ENCODE measurements at regions not wholly inside any gene's neighbourhood (a gene's known extent, or its start where the extent isn't known, plus 50 kb on each side); places are given as distances from the start of the nearest gene placed in this dataset.
"Not testable (repeated sequence)": the region's sequence is repeated elsewhere in the genome, so short reads cannot be mapped to it uniquely, and the experiment has no call there.

DNA sequence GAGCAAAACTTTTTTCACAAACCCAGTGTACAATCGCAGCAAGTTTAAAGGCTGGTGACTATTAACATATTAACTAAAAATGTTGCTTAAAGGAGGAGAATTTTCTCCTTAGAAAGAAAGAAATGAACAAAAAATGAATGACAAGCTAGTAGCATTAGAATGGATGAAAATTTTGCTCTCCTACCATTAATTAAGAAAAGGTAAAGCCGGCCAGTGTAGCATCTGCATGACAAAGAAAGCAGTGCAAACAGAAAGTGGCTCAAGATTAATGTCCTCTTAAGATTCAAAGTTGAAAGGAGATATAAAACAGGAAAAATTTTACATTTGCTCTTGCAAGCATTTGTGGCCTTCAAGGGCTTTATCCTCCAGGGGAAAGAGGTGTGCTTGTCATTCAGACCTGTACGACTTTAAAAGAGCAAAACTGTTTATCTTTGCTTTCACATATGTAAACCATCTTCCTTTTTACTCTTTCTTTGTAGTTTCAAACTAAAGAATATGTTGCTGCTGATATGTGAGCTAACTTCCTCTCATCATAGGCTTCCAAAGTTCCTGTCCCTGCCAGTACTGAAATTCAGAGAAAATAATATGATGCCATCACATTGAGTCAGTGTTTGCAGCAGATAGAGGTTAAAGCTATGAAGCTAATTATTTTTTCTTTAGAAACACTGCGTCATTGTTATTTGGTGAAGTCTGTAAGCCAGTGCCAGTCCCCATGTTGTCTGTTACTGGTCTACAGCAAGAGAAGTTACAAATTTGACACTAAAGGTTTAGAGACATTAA, 439.1 kb upstream of the GRM7 start:
- Mint-ChIP-seq H3K9me3 (peaks cover 48% of the 10 kb centered on the region), H3K4me1 (ENCODE audit: low read depth) (no peaks in the 10 kb centered on the region), H3K36me3 (ENCODE audit: low read depth) (no peaks in the 10 kb centered on the region), H3K27me3 (no peaks in the 10 kb centered on the region), H3K4me3 (no peak overlapping the region), H3K27ac (no peak overlapping the region)
- intact Hi-C loops (cut with micrococcal nuclease) = no loop called here

DNA sequence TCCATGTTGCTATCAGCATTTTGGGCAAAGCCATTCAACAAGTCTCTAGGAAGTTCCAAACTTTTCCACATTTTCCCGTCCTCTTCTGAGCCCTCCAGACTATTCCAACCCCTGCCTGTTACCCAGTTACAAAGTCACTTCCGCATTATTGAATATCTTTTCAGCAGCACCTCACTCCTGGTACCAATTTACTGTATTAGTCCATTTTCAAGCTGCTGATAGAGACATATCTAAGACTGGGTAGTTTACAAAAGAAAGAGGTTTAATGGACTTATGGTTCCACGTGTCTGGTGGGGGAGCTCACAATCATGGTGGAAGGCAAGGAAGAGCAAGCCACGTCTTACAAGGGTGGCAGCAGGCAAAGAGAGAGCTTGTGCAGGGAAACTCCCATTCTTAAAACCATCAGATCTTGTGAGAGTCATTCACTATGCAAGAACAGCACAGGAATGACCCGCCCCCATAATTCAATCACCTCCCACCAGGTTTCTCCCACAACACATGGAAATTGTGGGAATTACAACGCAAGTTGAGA, 435.6 kb upstream of the GRM7 start:
- Mint-ChIP-seq H3K27me3 (no peaks in the 10 kb centered on the region), H3K4me1 (ENCODE audit: low read depth) (no peaks in the 10 kb centered on the region), H3K4me3 (no peak overlapping the region), H3K27ac (no peak overlapping the region), H3K36me3 (ENCODE audit: low read depth) (no peaks in the 10 kb centered on the region), H3K9me3 (peaks cover 62% of the 10 kb centered on the region)
- intact Hi-C loops (cut with micrococcal nuclease) = no loop called here

DNA sequence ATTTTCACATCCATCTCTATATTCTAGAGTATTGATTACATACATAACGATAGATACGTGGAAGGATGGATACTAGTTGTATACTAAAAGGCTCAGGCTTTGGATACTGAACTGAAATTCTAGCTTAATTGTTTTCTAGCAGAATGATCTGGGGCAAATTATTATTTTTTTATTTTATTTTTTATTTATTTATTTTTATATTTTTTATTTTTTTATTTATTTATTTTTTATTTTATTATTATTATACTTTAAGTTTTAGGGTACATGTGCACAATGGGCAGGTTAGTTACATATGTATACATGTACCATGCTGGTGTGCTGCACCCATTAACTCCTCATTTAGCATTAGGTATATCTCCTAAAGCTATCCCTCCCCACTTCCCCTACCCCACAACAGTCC, 432.6 kb upstream of the GRM7 start:
- H3K4me3 Mint-ChIP-seq; H3K27me3 Mint-ChIP-seq; H3K4me1 Mint-ChIP-seq (ENCODE audit: low read depth); H3K36me3 Mint-ChIP-seq (ENCODE audit: low read depth); intact Hi-C loops (cut with micrococcal nuclease); H3K27ac Mint-ChIP-seq: not testable (repeated sequence)
- peaks cover 71% of the 10 kb centered on the region for H3K9me3 Mint-ChIP-seq

GRCh38 chr3:6435951-6436350, 425.0 kb upstream of the GRM7 start:
- intact Hi-C loops (cut with micrococcal nuclease) = no loop called here
- Mint-ChIP-seq H3K9me3 (peaks cover 54% of the 10 kb centered on the region), H3K4me3 (no peak overlapping the region), H3K27me3 (no peaks in the 10 kb centered on the region), H3K36me3 (ENCODE audit: low read depth) (no peaks in the 10 kb centered on the region), H3K27ac (no peak overlapping the region), H3K4me1 (ENCODE audit: low read depth) (no peaks in the 10 kb centered on the region)

DNA sequence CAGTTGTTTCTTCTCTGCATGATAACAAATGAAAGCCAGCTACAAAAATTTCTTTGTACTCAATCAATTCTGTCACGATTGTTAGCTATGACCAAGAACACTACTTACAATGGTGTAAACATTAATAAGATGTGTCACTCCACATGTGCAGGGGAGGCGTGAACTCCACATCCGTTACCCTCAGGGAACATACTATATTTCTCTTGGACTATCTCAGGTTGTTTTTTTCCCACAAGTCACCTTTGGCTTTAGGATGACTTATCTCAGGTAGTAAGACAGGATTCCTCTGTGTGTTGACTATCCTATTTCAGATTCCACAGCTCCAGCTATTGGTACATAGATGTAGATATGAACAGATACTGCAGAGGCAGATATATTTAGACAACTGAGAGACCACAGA, 423.3 kb upstream of the GRM7 start:
- Mint-ChIP-seq H3K27ac (no peak overlapping the region), H3K36me3 (ENCODE audit: low read depth) (no peaks in the 10 kb centered on the region), H3K9me3 (peaks cover 45% of the 10 kb centered on the region), H3K4me3 (no peak overlapping the region), H3K4me1 (ENCODE audit: low read depth) (no peaks in the 10 kb centered on the region), H3K27me3 (no peaks in the 10 kb centered on the region)
- intact Hi-C loops (cut with micrococcal nuclease) = no loop called here

DNA sequence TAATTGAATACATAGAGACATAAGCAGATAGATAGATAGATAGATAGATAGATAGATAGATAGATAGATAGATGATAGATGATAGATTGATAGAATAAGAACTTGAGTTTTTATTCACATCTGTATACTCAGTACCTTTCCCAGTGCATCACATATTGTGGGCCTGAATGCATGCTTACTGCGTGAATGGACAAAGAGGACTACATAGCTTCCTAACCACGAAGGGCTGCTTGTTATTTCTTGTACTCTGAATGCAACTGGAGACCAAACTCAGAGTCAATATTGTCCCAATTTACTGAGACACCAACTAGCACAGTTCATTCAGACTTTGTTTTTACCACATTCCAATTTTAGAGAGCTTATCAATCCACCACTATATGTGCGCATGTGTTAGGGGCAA, 422.9 kb upstream of the GRM7 start:
- no peak overlapping the region for H3K27ac Mint-ChIP-seq
- H3K9me3 Mint-ChIP-seq = peaks cover 41% of the 10 kb centered on the region
- H3K27me3 Mint-ChIP-seq = no peaks in the 10 kb centered on the region
- intact Hi-C loops (cut with micrococcal nuclease) = no loop called here
- no peaks in the 10 kb centered on the region for H3K4me1 Mint-ChIP-seq (ENCODE audit: low read depth)
- H3K36me3 Mint-ChIP-seq (ENCODE audit: low read depth) = no peaks in the 10 kb centered on the region
- H3K4me3 Mint-ChIP-seq = no peak overlapping the region

DNA sequence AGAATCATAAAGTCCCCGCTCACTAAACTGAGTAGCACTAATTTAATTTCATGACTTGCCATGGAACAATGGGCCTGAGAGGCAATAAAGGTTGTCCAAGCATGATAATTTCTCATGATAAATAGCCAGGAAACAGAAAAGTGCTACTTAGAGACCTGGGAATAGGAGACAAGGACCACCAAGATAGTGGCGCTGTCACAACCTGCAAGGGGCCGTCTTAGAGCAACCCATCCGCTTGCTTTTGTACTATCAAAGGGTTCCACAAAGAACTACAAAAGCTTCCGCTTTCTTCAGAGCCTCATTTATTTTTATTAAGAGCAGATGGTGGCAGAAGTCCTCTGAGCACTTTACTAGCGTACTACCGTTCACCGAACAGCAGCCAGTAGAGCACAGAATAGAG, 421.7 kb upstream of the GRM7 start:
- Mint-ChIP-seq H3K4me1 (ENCODE audit: low read depth) (no peaks in the 10 kb centered on the region), H3K9me3 (peaks cover 29% of the 10 kb centered on the region), H3K36me3 (ENCODE audit: low read depth) (no peaks in the 10 kb centered on the region), H3K27ac (no peak overlapping the region), H3K27me3 (no peaks in the 10 kb centered on the region), H3K4me3 (no peak overlapping the region)
- intact Hi-C loops (cut with micrococcal nuclease) = no loop called here

- intact Hi-C loops (cut with micrococcal nuclease) = no loop called here
- no peak overlapping the region for H3K27ac Mint-ChIP-seq
- H3K36me3 Mint-ChIP-seq (ENCODE audit: low read depth) = no peaks in the 10 kb centered on the region
- peaks cover 23% of the 10 kb centered on the region for H3K9me3 Mint-ChIP-seq
- H3K4me3 Mint-ChIP-seq = no peak overlapping the region
- no peaks in the 10 kb centered on the region for H3K4me1 Mint-ChIP-seq (ENCODE audit: low read depth)
- no peaks in the 10 kb centered on the region for H3K27me3 Mint-ChIP-seq
Observed at GRCh38 chr3:6439824-6440223, 421.1 kb upstream of the GRM7 start.

GRCh38 chr3:6444888-6445658, 415.8 kb upstream of the GRM7 start:
- no peak overlapping the region for H3K4me3 Mint-ChIP-seq
- peaks cover 9% of the 10 kb centered on the region for H3K9me3 Mint-ChIP-seq
- H3K27me3 Mint-ChIP-seq = no peaks in the 10 kb centered on the region
- H3K27ac Mint-ChIP-seq = no peak overlapping the region
- no peaks in the 10 kb centered on the region for H3K4me1 Mint-ChIP-seq (ENCODE audit: low read depth)
- intact Hi-C loops (cut with micrococcal nuclease) = no loop called here
- H3K36me3 Mint-ChIP-seq (ENCODE audit: low read depth) = no peaks in the 10 kb centered on the region

- Mint-ChIP-seq H3K4me1 (ENCODE audit: low read depth) (no peaks in the 10 kb centered on the region), H3K27ac (no peak overlapping the region), H3K9me3 (peaks cover 9% of the 10 kb centered on the region), H3K4me3 (no peak overlapping the region), H3K27me3 (no peaks in the 10 kb centered on the region), H3K36me3 (ENCODE audit: low read depth) (no peaks in the 10 kb centered on the region)
- intact Hi-C loops (cut with micrococcal nuclease) = no loop called here
Observed at GRCh38 chr3:6447166-6447801, 413.6 kb upstream of the GRM7 start.

GRCh38 chr3:6448011-6448410, 412.9 kb upstream of the GRM7 start:
- no peaks in the 10 kb centered on the region for H3K4me1 Mint-ChIP-seq (ENCODE audit: low read depth)
- H3K4me3 Mint-ChIP-seq = no peak overlapping the region
- H3K9me3 Mint-ChIP-seq = peaks cover 9% of the 10 kb centered on the region
- intact Hi-C loops (cut with micrococcal nuclease) = no loop called here
- no peak overlapping the region for H3K27ac Mint-ChIP-seq
- H3K36me3 Mint-ChIP-seq (ENCODE audit: low read depth) = no peaks in the 10 kb centered on the region
- H3K27me3 Mint-ChIP-seq = no peaks in the 10 kb centered on the region

DNA sequence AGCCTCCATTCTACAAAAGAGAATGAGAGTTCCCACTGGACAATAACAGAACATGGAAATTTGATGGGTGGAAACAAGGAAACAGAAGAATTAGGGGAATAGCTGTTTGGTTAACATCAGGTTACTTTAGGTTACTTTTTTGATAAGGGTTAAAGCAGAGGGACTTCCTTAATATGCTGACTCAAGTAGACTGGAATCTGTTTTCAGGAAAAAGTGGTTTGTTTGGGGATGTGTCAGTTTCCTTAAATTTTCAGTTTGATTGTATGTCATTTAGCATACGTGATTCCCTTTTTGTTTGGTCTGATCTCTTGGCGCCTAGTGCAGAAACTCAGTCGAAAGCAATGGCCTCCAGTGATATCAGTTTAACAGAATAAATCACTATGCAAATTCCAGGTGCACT, 411.8 kb upstream of the GRM7 start:
- no peaks in the 10 kb centered on the region for H3K4me1 Mint-ChIP-seq (ENCODE audit: low read depth)
- no peaks in the 10 kb centered on the region for H3K27me3 Mint-ChIP-seq
- no peaks in the 10 kb centered on the region for H3K36me3 Mint-ChIP-seq (ENCODE audit: low read depth)
- intact Hi-C loops (cut with micrococcal nuclease) = no loop called here
- H3K9me3 Mint-ChIP-seq = peaks cover 9% of the 10 kb centered on the region
- H3K27ac Mint-ChIP-seq = no peak overlapping the region
- no peak overlapping the region for H3K4me3 Mint-ChIP-seq

DNA sequence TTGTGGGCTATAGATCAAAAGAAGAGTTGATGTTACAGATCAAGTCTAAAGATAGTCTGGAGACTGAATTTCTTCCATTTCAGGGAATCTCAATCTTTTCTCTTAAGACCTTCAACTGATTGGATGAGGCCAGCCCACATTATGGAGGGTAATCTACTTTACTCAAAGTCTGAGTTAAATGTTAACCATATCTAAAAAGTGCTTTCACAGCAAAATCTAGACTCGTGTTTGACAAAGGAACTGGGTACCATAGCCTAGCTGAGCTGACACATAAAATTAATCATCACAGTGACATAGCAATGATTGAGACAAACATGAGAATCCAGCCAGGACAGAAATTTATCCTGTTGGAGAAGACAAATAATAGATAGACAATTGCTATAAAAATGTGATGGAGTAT, 407.9 kb upstream of the GRM7 start:
- H3K4me1 Mint-ChIP-seq (ENCODE audit: low read depth) = no peaks in the 10 kb centered on the region
- peaks cover 10% of the 10 kb centered on the region for H3K9me3 Mint-ChIP-seq
- intact Hi-C loops (cut with micrococcal nuclease) = no loop called here
- no peaks in the 10 kb centered on the region for H3K36me3 Mint-ChIP-seq (ENCODE audit: low read depth)
- no peak overlapping the region for H3K27ac Mint-ChIP-seq
- H3K27me3 Mint-ChIP-seq = no peaks in the 10 kb centered on the region
- no peak overlapping the region for H3K4me3 Mint-ChIP-seq

- H3K4me1 Mint-ChIP-seq (ENCODE audit: low read depth) = no peaks in the 10 kb centered on the region
- peaks cover 23% of the 10 kb centered on the region for H3K9me3 Mint-ChIP-seq
- H3K27ac Mint-ChIP-seq = no peak overlapping the region
- H3K36me3 Mint-ChIP-seq (ENCODE audit: low read depth) = no peaks in the 10 kb centered on the region
- intact Hi-C loops (cut with micrococcal nuclease) = no loop called here
- no peak overlapping the region for H3K4me3 Mint-ChIP-seq
- H3K27me3 Mint-ChIP-seq = no peaks in the 10 kb centered on the region
Observed at GRCh38 chr3:6455031-6455430, 405.9 kb upstream of the GRM7 start.
